Stimulated activated CD4-positive, alpha-beta T cell treated with anti-CD3 and anti-CD28 coated beads, Interleukin-1b, Interleukin-23, amount 100 ng/mL, for 1 hour (primary cell): ENCODE measurements at regions not wholly inside any gene's neighbourhood (a gene's known extent, or its start where the extent isn't known, plus 50 kb on each side); places are given as distances from the start of the nearest gene placed in this dataset.

ENCODE experiments used
- DNase-seq, 2 donors: peaks; one replicate each; pipeline ENCODE4 v3.0.0-alpha.2; 2020; ENCODE audit warnings: low read depth in 2 of 2

DNA sequence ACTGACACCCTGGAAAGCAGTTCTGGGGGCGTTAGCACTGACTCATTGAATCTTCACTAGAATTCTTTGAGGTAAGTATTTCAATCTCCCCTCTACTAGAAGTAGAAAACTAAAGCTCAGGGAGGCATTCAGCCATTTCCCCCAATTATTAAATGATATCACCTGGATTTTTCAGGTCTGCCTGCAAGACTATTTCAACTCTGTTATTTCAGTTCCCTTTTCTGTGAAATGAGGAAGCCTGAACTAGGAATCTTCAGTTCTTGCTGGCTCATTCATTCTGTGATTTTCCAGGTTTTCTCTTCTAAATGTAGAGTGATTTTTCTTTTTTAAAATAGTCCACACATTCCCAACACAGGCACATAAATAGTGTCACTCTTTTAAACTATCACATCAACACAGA, 337.0 kb upstream of the NR5A2 start:
- DNase-seq: no peak

DNA sequence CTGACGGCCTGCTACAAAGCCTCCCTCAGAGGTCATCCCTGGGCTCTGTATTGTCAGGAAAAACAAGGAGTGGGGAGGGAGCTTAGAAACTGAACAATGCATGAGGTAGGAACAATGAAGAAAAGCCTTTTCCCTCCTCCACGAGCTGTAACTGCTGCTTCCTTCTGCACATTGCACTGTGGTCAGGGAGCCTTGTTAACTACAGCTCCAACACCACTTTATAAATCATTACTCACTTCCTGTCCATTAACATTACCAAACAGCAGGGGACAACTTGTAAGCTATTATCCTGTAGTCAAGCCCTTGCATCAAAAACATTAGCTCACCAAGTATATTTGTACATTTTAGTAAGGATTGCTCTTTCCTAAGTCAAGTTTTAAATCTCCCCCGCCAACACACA, 336.0 kb upstream of the NR5A2 start:
- no peak for DNase-seq

DNA sequence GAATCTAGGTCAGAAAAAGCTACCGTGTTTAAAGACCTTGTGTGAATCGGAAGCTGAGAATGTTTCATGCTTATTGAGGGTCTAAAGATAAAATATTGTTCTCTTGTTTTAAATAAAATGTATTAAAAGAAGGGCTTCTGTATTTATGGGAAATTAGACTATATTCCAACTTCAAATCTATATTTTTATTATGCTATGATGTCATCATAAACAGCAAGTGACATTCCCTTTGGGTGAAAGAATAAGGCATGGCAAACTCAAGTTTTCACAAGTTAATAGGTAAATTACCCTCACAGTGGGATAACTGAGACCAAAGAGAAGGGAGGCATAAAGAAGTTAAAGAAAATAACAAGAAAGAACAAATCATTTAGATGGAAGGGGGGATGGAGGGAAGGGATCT, 333.8 kb upstream of the NR5A2 start:
- no peak for DNase-seq

DNA sequence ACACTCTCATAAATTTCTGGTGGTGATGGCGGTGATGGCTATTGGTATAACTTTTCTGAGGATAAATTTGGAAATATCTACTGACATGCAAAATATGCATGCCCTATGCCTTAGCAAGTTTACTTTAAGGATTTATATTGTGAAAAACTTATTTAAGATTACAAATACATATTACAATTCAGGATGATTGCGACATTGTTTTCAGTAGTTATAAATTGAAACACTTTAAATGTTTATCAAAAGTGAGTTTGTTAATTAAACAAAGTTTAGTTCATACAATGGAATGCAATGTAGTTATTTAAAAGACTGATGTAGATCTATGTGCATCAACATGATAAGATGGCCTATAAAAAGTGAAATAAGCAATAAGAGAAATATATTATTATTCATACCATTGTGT, 331.3 kb upstream of the NR5A2 start:
- DNase-seq: no peak

DNA sequence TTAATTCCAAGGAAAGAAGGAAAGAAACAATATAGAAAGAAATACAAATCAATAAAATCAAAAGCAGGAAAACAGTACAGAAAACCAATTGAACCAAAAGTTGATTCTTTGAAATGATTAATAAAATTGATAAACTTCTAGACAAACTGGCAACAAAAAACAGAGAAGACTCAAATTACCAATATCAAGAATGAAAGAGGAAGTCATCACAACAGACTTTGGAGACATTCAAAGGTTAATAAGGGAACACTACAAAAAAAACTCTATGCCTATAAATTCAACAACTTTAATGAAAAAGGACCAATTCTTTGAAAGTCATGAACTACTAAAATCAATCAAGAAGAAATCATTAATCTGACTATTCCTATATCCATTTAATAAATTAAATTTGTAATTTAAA, 329.3 kb upstream of the NR5A2 start:
- DNase-seq: no peak

DNA sequence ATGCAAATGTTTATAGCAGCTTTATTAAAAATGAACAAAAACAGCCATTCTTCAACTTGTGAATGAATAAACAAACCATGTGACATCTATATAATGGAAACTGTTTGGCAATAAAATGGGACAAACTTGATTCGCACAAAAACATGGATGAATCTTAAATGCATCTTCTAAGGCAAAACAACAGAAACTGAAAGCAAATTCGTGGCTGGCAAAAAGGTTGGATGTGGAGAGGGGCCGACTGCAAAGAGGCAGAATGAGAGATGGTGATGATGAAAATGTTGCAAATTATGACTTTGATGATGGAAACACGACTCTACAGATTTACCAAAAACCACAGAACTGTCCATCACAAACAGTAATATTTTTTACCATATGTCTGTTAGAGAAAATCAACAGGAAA, 327.0 kb upstream of the NR5A2 start:
- DNase-seq: no peak

DNA sequence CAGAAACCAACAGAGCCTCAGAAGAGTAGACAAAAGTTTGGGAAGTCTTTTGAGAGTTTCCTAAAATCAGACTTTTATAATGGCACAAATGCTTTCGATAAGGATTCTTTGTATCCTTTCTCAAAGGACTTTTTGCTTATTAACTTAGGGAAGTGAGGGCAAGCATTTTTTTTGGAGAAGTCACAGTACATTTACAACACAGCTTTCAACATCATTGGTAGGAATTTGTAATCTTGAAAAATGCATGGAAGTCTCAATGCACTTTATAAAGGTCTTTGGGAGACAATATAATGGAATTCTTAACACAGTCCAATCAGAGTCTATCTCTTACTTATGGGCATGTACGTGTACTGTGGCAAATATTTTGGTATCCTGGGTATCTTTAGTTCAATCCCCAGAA, 325.8 kb upstream of the NR5A2 start:
- DNase-seq: no peak

DNA sequence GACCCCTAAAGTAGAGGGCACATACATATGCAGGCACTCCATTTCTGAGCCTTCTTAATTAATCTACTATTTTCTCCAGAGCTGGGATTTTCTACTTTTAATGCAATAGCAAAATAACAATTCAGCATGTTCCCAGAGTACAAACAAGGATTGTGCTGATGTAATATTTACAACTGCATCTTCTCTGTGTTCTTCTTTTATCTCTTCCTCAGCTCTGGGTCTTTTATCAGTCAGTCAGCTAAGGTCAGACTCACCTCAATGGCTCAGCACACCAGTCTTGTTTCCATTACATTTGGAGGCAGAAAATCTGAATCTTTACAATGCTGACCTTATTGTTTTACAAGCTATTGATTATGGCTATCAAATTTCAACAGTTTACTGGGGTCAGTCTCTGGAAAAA, 323.3 kb upstream of the NR5A2 start:
- no peak for DNase-seq

DNA sequence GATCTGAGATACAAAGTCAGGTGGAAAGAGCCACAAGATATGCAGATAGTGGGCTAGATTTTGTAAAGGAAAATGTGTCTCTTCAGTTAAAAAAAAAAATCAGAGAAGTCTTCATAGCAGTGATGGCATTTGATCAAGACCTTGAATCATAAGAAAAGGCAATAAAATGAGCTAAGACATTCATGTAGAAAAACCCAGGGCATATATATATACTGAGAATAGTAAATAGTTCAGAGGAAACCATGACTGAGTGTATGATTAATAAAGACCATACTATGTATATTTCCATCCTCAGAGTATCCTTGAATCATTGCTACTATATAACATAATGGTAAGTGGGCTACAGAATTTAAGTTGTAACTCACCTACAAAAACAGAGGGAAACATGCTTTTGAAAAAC, 321.7 kb upstream of the NR5A2 start:
- no peak for DNase-seq

DNA sequence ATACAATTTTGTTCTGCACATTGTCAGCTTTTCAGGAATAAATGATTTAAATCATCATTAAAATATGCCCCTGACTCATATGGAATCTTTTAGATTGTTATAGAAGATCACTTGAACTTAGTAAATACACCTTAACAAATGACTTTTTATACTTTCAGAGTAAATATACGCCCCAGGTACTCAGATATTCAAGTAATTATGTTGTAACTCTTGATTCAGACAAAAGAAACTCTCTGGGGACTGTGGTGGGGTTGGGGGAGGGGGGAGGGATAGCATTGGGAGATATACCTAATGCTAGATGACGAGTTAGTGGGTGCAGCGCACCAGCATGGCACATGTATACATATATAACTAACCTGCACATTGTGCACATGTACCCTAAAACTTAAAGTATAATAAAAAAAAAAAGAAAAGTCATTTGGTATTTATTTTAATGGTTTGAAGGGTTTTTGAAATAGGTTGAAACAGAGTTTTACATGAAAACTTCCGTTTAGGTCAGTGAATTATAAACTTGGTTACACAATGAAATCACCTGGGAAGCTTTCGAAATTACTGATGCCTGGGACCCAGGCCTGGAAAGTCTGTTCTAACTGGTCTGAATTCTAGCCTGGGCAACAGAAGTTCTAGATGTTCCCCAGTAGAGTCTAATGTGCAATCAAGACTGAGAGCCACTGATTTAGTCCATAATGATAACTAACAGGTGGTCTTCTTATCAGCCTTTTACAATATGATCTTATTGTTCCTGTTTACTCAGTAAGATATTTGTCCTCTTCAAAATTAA, 320.5 kb upstream of the NR5A2 start:
- DNase-seq: no peak

DNA sequence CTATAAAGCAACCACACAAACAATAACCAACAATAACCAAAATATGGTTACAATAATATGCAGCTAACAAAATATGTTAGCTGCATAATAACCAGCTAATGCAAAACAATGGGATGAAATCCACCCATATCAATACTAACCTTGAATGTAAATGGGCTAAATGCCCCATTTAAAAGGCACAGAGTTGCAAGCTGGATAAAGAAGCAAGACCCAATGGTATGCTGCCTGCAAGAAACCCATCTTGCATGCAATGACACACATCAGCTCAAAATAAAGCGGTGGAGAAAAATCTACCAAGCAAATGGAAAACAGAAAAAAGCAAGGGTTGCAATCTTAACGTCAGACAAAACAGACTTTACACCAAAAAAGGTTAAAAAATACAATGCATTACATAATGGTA, 316.5 kb upstream of the NR5A2 start:
- no peak for DNase-seq

DNA sequence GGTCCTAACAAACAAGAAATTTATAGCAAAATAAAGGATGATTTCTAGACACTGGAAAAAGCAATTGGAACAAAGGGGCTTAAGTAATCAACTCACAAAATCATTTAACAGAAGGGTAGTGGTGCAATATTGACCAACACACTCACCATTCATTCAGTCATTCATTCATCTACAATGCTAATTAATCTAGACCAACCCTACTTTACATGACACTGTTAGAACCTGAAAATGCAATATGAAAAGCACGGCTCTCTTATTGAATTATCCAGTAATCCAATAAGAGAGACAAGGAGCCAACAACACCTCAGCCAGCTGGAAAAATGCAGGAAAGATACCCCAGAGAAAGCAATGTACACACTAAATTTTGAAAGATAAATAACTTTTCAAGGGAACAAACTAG, 310.8 kb upstream of the NR5A2 start:
- no peak for DNase-seq

DNA sequence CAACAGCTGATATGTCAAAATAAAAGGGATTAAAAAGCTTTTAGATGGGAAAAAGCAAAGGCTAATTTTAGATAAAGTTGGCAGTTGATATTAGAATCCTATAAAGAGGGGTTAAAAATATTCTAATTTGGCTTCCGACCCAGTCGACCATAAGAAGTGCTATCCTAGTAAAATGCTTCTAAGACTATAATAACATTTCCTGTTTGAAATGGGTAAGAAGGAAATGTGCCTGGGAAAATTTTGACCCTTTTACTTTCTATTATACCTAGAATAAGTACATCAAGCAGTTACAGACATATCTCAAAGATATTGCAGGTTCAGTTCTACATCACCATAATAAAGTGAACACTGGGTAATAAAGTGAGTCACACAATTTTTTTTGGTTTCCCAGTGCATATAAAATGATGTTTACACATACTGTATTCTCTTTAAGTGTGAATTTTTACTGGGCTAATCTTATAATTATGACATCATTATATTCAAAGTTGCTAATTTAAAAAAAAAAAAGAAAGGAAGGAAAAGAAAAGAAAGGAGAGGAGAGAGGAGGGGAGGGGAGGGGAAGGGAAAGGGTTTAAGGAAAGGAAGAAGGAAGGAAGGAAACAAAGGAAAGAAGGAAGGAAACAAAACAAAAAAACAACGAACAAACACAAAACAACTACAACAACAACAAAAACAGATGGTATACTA, 308.2 kb upstream of the NR5A2 start:
- DNase-seq: no peak

DNA sequence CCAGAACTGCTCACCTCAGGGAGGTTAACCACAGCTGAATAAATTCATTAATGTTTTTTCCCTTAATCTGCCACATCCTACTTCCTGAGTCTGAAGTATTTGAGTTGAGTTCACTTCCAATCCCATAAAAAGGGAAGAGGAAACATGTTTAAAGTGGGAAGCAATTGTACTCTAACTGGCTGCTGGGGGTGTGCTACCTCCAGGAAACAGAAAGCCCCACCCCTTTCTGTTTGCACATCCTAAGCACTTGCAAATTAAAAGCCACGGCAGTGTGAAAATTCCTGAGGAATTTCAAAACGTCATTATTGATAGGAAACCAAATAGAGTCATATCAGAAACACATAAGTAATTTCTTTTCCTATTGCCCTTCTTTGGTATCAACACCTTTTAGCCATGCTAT, 307.0 kb upstream of the NR5A2 start:
- DNase-seq: no peak

DNA sequence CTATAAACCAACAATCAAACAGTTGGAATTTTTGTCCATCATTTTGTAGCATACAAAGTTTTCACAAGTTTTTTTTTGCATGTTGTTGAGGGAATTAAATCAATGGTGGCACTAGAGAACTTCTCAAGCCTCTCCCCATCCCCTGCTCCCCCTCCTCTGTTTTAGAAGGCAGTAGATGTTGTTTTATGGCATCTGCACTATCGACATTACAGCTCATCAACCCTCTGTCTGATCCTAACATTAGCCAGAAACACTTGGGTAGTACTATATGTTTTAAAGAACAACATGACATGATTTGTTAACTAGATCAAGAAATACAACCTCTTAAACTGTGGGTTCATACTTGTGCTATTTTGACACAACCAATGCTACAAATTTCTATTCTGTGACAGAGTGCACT, 306.5 kb upstream of the NR5A2 start:
- no peak for DNase-seq

DNA sequence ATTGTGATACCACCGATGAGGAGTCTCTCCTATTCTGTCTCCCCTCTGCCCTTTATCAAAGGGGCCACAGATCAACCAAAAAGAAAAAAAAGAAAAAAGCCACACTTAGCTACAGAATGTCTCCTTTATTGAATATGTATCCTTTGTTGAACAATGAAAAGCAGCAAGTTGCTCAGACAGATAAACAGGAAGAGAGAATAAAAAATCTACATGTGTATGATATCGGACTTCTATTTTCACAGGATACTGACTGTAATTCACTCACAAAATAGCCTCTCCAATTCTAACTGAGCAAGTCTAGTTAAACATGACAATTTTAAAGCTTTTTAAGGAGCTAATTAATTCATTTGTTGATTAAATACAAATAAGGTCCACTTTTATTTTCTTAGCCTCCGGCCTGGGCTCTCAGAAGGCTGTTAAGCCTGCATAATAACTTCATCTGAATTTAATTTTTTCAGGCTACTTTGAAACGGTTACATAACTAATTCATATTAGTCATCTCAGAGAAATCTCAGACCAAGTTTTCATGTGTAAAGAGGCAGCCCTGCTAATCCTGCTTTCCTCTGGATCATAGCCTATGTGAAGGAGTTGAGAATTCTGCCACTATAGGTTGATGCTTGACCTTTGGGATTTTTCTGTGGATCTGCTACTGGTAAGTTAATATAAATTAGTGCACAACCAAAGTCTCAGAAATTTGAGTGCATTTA, 304.1 kb upstream of the NR5A2 start:
- no peak for DNase-seq

DNA sequence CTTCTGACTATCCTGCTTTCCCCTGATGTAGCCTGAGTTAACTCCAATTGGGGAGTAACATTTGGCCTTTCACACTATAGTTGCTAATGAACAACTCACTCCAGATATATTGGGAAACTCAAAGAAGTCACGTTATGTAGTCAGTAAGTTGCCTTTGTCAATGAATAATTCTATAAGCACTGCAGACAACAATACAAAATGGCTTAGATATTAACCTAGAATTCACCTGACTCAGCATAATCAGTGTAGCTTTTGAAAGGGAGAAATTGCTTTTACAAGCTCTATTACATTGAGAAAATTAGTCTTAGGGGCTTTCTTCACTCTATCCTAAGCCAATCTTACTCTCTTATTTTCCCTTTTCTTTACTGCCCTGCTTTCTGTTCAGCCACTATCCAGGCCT, 303.5 kb upstream of the NR5A2 start:
- no peak for DNase-seq

DNA sequence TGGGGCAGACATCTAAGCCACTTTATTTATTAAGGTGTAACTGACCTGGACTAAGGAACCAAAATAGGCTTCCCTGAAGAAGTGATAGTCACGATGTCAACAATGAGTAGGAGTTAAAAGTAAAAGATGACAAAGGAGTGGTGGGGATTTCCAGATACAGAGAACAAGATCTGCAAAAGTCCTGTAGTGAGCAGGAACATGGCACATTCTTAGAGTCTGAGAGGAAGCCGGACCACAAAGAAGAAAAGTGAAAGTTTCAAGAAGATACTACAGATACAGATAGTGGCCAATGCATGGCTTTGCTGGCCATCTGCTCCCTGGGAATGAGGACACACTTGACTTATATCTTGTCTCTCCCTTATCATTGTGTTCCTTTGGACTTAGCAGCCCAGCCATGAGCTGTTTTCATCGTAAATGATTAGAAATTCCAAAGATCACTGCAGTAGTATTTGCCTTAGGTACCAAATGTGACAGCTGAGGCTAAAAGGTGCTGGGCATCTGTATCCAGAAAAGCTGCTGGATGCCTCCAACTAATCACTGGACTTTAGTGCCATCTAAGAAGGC, 302.4 kb upstream of the NR5A2 start:
- DNase-seq: no peak

DNA sequence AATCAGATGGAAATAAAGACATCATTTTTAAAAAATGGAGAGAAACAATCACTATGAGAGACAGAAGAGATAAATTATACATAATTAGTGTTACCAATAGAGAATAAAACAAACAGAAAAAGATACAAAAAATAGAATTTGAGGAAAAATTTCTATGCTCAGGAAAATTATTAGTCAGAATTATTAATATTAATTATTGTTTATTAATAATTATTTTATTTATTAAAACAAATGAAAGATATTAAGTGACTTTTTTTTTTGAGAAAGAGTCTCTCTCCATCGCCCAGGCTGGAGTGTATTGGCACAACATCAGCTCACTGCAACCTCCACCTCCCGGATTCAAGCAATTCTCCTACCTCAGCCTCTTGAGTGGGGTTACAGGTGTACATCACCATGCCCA, 299.8 kb upstream of the NR5A2 start:
- DNase-seq: no peak

DNA sequence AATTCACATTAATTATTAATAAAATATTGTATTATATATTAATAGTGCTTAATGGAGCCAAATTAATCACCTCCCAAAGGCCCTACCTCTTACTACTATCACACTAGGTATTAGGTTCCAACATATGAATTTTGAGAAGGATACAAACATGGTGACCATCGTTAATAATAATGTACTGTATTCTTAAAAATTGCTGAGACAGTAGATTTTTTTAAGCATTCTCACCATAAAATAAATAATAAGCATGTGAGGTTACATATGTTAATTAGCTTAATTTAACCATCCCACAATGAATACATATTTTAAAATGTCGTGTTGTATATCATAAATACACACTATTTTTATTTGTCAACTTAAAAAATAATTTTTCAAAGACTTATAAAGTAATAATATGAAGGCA, 299.2 kb upstream of the NR5A2 start:
- no peak for DNase-seq

DNA sequence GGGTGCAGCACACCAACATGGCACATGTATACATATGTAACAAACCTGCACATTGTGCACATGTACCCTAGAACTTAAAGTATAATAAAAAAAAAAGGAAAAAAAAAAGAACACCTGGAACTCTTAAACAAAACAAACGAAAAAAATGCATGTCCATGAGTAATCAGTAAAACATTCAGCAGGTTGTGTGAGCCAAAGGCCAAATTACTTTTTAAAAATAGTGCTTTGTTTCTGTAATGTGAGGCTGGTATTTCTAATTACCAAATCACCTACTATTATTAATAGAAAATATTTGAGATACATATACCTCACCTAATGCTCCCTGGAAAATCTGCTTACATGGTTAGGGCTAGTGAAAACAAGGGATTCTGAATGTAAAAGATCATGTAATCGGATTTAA, 294.4 kb upstream of the NR5A2 start:
- no peak for DNase-seq

DNA sequence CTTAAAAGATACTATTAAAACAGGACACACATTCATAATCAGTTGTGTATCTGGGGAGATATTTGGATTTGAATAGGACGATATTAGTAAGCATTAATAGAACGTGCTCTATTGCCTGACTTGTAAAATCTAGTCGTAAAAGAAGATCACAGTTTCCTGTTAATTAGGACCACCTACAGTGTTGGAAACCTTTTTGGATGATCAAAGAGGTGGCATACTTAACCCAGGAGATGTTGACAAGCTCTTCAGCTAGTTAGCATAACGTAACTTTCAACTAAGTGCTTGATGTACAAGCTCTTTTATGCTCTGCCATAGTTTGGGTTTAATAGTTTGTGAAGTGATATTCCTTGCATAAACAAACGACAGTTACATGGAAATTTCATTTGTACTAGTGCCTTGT, 293.3 kb upstream of the NR5A2 start:
- no peak for DNase-seq

DNA sequence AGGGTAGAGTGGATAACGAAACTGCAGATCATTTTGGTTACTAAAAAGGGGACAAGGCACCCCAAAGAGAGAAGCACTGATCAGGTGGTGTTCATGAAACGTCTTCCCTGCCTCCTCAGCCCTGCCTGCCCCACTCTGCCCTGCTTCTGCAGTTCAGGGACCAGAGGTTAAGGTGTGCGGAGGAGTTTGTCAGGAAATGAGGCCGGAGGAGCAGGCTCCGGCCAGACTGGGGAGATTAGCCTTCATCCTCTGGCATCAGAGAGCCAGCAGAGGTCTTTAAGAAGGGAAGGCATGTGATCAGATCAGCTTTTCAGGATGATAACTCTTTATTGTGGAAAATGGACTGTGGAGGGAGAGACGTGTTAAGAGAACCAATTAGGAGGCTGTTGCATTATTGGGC, 291.9 kb upstream of the NR5A2 start:
- no peak for DNase-seq
